ENCODE measurements at regions not wholly inside any gene's neighbourhood (a gene's known extent, or its start where the extent isn't known, plus 50 kb on each side); places are given as distances from the start of the nearest gene placed in this dataset.

DNA sequence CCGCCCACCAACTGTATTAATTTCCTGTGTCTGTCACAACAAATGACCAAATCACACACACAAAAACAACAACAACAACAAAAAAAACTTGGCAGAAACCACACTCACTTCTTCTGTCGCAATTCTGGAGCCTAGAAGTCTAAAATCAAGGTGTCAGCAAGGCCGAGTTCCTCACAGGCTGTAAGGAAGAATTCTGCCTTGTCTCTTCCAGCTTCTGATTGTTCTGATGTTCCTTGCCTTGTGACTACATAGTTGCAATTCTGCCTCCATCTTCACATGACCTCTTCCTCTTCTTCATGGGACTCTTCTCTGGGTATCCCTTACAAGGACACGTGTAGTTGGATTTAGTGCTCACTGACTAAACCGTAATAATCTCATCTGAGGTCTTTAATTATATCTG is 61.4 kb downstream of the IL12A start:
- dilution Hi-C loops (cut with HindIII; ENCODE audit: low sequenced_read_pairs, unreplicated experiment) (no loop called here), intact Hi-C loops (cut with micrococcal nuclease) (no loop called here), in situ Hi-C loops (cut with MboI; ENCODE audit: low sequenced_read_pairs) (no loop called here)
- no peak overlapping the region for H2AFZ ChIP-seq (replicated peaks; ENCODE audit: low read length, poor library complexity)
- H3K27me3 ChIP-seq (ENCODE audit: control insufficient read depth, insufficient read depth, low read length), result no peaks in the 10 kb centered on the region
- no peak overlapping the region for H3K27ac ChIP-seq (ENCODE audit: insufficient read depth, low read length)
- no peak overlapping the region for H4K5ac ChIP-seq (ENCODE audit: low read depth, low read length)
- no peak overlapping the region for H4K8ac ChIP-seq (ENCODE audit: low read depth in 2 of 2, low read length in 2 of 2)
- H3K14ac ChIP-seq (replicated peaks; ENCODE audit: low read depth, low read length), result no peak overlapping the region
- H4K20me1 ChIP-seq (ENCODE audit: insufficient read depth, low read length), result no peaks in the 10 kb centered on the region
- TF ChIP-seq NFE2L2 (IDR thresholded peaks at IDR 0.05; ENCODE audit: low read depth, low read length) (no peak), POLR2A (IDR thresholded peaks at IDR 0.05; ENCODE audit: low read depth, low read length) (no peak), RCOR1 (IDR thresholded peaks at IDR 0.05; ENCODE audit: insufficient replicate concordance, low read length) (no peak), SMC3 (IDR thresholded peaks at IDR 0.05; ENCODE audit: low read depth, low read length) (no peak), RFX5 (IDR thresholded peaks at IDR 0.05; ENCODE audit: low read depth, low read length) (no peak), CHD1 (IDR thresholded peaks at IDR 0.05; ENCODE audit: low read depth, low read length) (no peak), RAD21 (IDR thresholded peaks at IDR 0.05; ENCODE audit: low read length) (no peak), BHLHE40 (IDR thresholded peaks at IDR 0.05; ENCODE audit: low read depth, low read length) (no peak), CEBPB (IDR thresholded peaks at IDR 0.05; ENCODE audit: low read depth, low read length) (no peak), MAZ (IDR thresholded peaks at IDR 0.05; ENCODE audit: borderline replicate concordance, low read depth, low read length) (no peak), MAFK (IDR thresholded peaks at IDR 0.05; ENCODE audit: low read depth, low read length) (no peak)
- TF ChIP-seq, protein P1, sequence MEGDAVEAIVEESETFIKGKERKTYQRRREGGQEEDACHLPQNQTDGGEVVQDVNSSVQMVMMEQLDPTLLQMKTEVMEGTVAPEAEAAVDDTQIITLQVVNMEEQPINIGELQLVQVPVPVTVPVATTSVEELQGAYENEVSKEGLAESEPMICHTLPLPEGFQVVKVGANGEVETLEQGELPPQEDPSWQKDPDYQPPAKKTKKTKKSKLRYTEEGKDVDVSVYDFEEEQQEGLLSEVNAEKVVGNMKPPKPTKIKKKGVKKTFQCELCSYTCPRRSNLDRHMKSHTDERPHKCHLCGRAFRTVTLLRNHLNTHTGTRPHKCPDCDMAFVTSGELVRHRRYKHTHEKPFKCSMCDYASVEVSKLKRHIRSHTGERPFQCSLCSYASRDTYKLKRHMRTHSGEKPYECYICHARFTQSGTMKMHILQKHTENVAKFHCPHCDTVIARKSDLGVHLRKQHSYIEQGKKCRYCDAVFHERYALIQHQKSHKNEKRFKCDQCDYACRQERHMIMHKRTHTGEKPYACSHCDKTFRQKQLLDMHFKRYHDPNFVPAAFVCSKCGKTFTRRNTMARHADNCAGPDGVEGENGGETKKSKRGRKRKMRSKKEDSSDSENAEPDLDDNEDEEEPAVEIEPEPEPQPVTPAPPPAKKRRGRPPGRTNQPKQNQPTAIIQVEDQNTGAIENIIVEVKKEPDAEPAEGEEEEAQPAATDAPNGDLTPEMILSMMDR (conservative IDR thresholded peaks at IDR 0.05; ENCODE audit: low read depth, low read length), result no peak
- TF ChIP-seq, protein P2, sequence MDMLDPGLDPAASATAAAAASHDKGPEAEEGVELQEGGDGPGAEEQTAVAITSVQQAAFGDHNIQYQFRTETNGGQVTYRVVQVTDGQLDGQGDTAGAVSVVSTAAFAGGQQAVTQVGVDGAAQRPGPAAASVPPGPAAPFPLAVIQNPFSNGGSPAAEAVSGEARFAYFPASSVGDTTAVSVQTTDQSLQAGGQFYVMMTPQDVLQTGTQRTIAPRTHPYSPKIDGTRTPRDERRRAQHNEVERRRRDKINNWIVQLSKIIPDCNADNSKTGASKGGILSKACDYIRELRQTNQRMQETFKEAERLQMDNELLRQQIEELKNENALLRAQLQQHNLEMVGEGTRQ (IDR thresholded peaks at IDR 0.05; ENCODE audit: low read depth, low read length), result no peak
- TF ChIP-seq, protein P3, sequence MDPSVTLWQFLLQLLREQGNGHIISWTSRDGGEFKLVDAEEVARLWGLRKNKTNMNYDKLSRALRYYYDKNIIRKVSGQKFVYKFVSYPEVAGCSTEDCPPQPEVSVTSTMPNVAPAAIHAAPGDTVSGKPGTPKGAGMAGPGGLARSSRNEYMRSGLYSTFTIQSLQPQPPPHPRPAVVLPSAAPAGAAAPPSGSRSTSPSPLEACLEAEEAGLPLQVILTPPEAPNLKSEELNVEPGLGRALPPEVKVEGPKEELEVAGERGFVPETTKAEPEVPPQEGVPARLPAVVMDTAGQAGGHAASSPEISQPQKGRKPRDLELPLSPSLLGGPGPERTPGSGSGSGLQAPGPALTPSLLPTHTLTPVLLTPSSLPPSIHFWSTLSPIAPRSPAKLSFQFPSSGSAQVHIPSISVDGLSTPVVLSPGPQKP (IDR thresholded peaks at IDR 0.05; ENCODE audit: borderline replicate concordance, low read depth, low read length), result no peak
- no peak overlapping the region for H2BK15ac ChIP-seq (ENCODE audit: low read depth, low read length)
- no peak for ATAC-seq (ENCODE audit: low read depth)
- H3K9me1 ChIP-seq (ENCODE audit: insufficient read depth, low read length), result no peaks in the 10 kb centered on the region
- H3K9me3 ChIP-seq (ENCODE audit: control insufficient read depth, insufficient read depth, low read length), result no peaks in the 10 kb centered on the region
- H3K79me1 ChIP-seq (ENCODE audit: low read depth in 1 of 2, low read length in 2 of 2), result no peaks in the 10 kb centered on the region
- no peak overlapping the region for H2AK5ac ChIP-seq (ENCODE audit: low read depth, low read length)
- no peak overlapping the region for H3K23ac ChIP-seq (ENCODE audit: low read depth, low read length)
- no peak overlapping the region for H4K91ac ChIP-seq (ENCODE audit: insufficient read depth, low read depth, low read length)
- H3K9ac ChIP-seq (ENCODE audit: low read depth, low read length), result no peak overlapping the region
- H2BK20ac ChIP-seq (ENCODE audit: low read depth, low read length), result no peak overlapping the region
- no peak overlapping the region for H3K56ac ChIP-seq (ENCODE audit: extremely low read depth, insufficient read depth, low read length)
- DNase-seq, result no peak
- no peaks in the 10 kb centered on the region for H3K36me3 ChIP-seq (ENCODE audit: control insufficient read depth, insufficient read depth, low read length)
- ChIA-PET CTCF (no interaction called here), POLR2A (ENCODE audit: unreplicated experiment) (no interaction called here)
- BruUV-seq (replicated peaks), result no TSS peak
- H3K18ac ChIP-seq (ENCODE audit: low read depth, low read length), result no peak overlapping the region
- peaks cover 2% of the 10 kb centered on the region; the same call in 1 of the 2 replicates for H3K4me1 ChIP-seq (ENCODE audit: control insufficient read depth, insufficient read depth, low read length)
- H2AK9ac ChIP-seq (replicated peaks; ENCODE audit: low read depth, low read length, poor library complexity), result no peak overlapping the region
- H3K4ac ChIP-seq (ENCODE audit: low read depth, low read length), result no peak overlapping the region
- H2BK5ac ChIP-seq (ENCODE audit: low read depth, low read length, poor library complexity, severe bottlenecking), result no peak overlapping the region
- H2BK120ac ChIP-seq (ENCODE audit: low read depth, low read length), result no peak overlapping the region
- H3K4me3 ChIP-seq (ENCODE audit: insufficient read depth, low read depth, low read length), result no peak overlapping the region
- WGBS, 2 experiments (ENCODE audit: extremely low coverage in 2 of 2, insufficient read length in 1 of 2), result 47% methylated on average over 3 of the region's 5 CpGs; no CpG with 5 or more reads in 1 of the 2 experiments
- H3K4me2 ChIP-seq (ENCODE audit: low read depth, low read length), result no peak overlapping the region

All from IMR-90 (cell line).